Cardiac septum (tissue), 1 donor: ENCODE measurements at regions not wholly inside any gene's neighbourhood (a gene's known extent, or its start where the extent isn't known, plus 50 kb on each side); places are given as distances from the start of the nearest gene placed in this dataset.
"Not testable (repeated sequence)": the region's sequence is repeated elsewhere in the genome, so short reads cannot be mapped to it uniquely, and the experiment has no call there.

Source experiments
- DNase-seq: peaks from one replicate; pipeline ENCODE4 v3.0.0-alpha.2; 2020; ENCODE audit warnings: low spot score
- intact Hi-C: fragments of 100-400 bp; cut with DNase I; formaldehyde crosslinking; loops from one replicate; pipeline ENCODE4 v1.14.0; 2022
- donor health status: DM: no; HTN: no; CAD: no.

- intact Hi-C loops = no loop called here
- DNase-seq = no peak
Observed at GRCh38 chr6:120405947-120406346, 928.3 kb downstream of the TBC1D32 start.

- intact Hi-C loops = no loop called here
- DNase-seq = no peak
Observed at GRCh38 chr6:120395784-120396183, 938.5 kb downstream of the TBC1D32 start.

- DNase-seq = no peak
- intact Hi-C loops = no loop called here
Observed at GRCh38 chr6:120395330-120395729, 939.0 kb downstream of the TBC1D32 start.

- DNase-seq = no peak
- intact Hi-C loops = no loop called here
Observed at GRCh38 chr6:120392941-120393340, 941.3 kb downstream of the TBC1D32 start.

GRCh38 chr6:120384671-120385070 is 949.6 kb downstream of the TBC1D32 start:
- DNase-seq = no peak
- intact Hi-C loops = no loop called here

GRCh38 chr6:120383681-120384080 is 950.6 kb downstream of the TBC1D32 start:
- intact Hi-C loops = no loop called here
- no peak for DNase-seq

- intact Hi-C loops = no loop called here
- DNase-seq = no peak
Observed at GRCh38 chr6:120378582-120379220, 955.6 kb downstream of the TBC1D32 start.

- intact Hi-C loops = no loop called here
- DNase-seq = no peak
Observed at GRCh38 chr6:120373185-120373584, 961.1 kb downstream of the TBC1D32 start.

GRCh38 chr6:120363429-120363828 is 970.9 kb downstream of the TBC1D32 start:
- intact Hi-C loops = no loop called here
- DNase-seq = no peak

GRCh38 chr6:120358535-120358934 is 975.7 kb downstream of the TBC1D32 start:
- intact Hi-C loops = not testable (repeated sequence)

GRCh38 chr6:120357447-120357846 is 976.8 kb downstream of the TBC1D32 start:
- intact Hi-C loops = no loop called here
- DNase-seq = no peak

More at GRCh38 chr6:120358535-120358934, 975.7 kb downstream of the TBC1D32 start:
- not testable (repeated sequence) for DNase-seq

GRCh38 chr6:120355822-120356221 is 978.5 kb downstream of the TBC1D32 start:
- intact Hi-C loops = no loop called here
- no peak for DNase-seq

GRCh38 chr6:120354452-120355098 is 979.7 kb downstream of the TBC1D32 start:
- DNase-seq = no peak
- intact Hi-C loops = no loop called here

- no peak for DNase-seq
- intact Hi-C loops = no loop called here
Observed at GRCh38 chr6:120352491-120352890, 981.8 kb downstream of the TBC1D32 start.

- intact Hi-C loops = no loop called here
- DNase-seq = no peak
Observed at GRCh38 chr6:120348926-120349325, 985.4 kb downstream of the TBC1D32 start.

GRCh38 chr6:120328521-120328920 is 979.0 kb upstream of the MAN1A1 start:
- intact Hi-C loops = no loop called here
- DNase-seq = no peak

- intact Hi-C loops = no loop called here
- DNase-seq = no peak
Observed at GRCh38 chr6:120320481-120321162, 971.1 kb upstream of the MAN1A1 start.

- DNase-seq = no peak
- intact Hi-C loops = no loop called here
Observed at GRCh38 chr6:120304223-120304622, 954.7 kb upstream of the MAN1A1 start.

- intact Hi-C loops = no loop called here
- no peak for DNase-seq
Observed at GRCh38 chr6:120303527-120303926, 954.0 kb upstream of the MAN1A1 start.

GRCh38 chr6:120302041-120302440 is 952.5 kb upstream of the MAN1A1 start:
- intact Hi-C loops = no loop called here
- DNase-seq = no peak

GRCh38 chr6:120290964-120291363 is 941.4 kb upstream of the MAN1A1 start:
- DNase-seq = no peak
- intact Hi-C loops = no loop called here
